CD14-positive monocyte (primary cell): ENCODE measurements at regions not wholly inside any gene's neighbourhood (a gene's known extent, or its start where the extent isn't known, plus 50 kb on each side); places are given as distances from the start of the nearest gene placed in this dataset.

Experiments used
- DNase-seq, 3 donors: peaks; one replicate each; pipeline ENCODE4 v3.0.0-alpha.2; 2011 to 2022
- H2AFZ ChIP-seq: 2 replicates; pipeline ENCODE4 v1.6.0; 2012; ENCODE audit warnings: mild to moderate bottlenecking, low read depth, low read length, inconsistent platforms; ENCODE audit not compliant: insufficient read depth, poor library complexity, severe bottlenecking
- H3K27ac ChIP-seq, 2 donors: 1 replicate in 1 of 2; 2 replicates in 1 of 2; pipeline ENCODE4 v1.5.1; 2012 to 2013; ENCODE audit warnings: low read length in 2 of 2, control low read depth in 1 of 2, inconsistent platforms in 1 of 2, low read depth in 1 of 2, mild to moderate bottlenecking in 1 of 2
- H3K27me3 ChIP-seq, 2 donors: one replicate each; pipeline versions ENCODE4 v1.6.0 to v1.6.1; 2011 to 2013; ENCODE audit warnings: low read length in 2 of 2; ENCODE audit not compliant: control insufficient read depth in 2 of 2, insufficient read depth in 2 of 2
- H3K36me3 ChIP-seq, 2 donors: replicated peaks in 1 of 2; 1 replicate in 1 of 2; 2 replicates in 1 of 2; pipeline versions ENCODE4 v1.5.1 to v1.6.1; 2012 to 2013; ENCODE audit warnings: low read length in 2 of 2, control low read depth in 1 of 2, inconsistent platforms in 1 of 2, mild to moderate bottlenecking in 1 of 2; ENCODE audit not compliant: insufficient read depth in 2 of 2, control insufficient read depth in 1 of 2
- H3K4me1 ChIP-seq, 2 donors: 1 replicate in 1 of 2; 2 replicates in 1 of 2; pipeline versions ENCODE4 v1.5.1 to v1.6.1; 2012 to 2013; ENCODE audit warnings: low read length in 2 of 2, control low read depth in 1 of 2, inconsistent platforms in 1 of 2, mild to moderate bottlenecking in 1 of 2, moderate library complexity in 1 of 2; ENCODE audit not compliant: insufficient read depth in 2 of 2, control insufficient read depth in 1 of 2
- H3K4me2 ChIP-seq: replicated peaks from 2 replicates; pipeline ENCODE3; 2012; ENCODE audit warnings: low read length, moderate library complexity, mild to moderate bottlenecking; ENCODE audit not compliant: poor library complexity, severe bottlenecking; ENCODE audit errors: extremely low read depth
- H3K4me3 ChIP-seq, 3 experiments: fragments of 200-600 bp in 1 of 3; sonication (generic) in 1 of 3; replicated peaks in 1 of 3; 1 replicate in 2 of 3; 2 replicates in 1 of 3; pipeline ENCODE4 v1.5.1; 2011 to 2013; ENCODE audit warnings: low read length in 3 of 3, mild to moderate bottlenecking in 3 of 3, control low read depth in 2 of 3, low read depth in 2 of 3, inconsistent platforms in 1 of 3, moderate library complexity in 1 of 3
- H3K79me2 ChIP-seq: 2 replicates; pipeline ENCODE4 v1.6.0; 2012; ENCODE audit warnings: mild to moderate bottlenecking, control low read depth, inconsistent platforms, low read length, moderate library complexity; ENCODE audit not compliant: insufficient read depth
- H3K9ac ChIP-seq: 2 replicates; pipeline ENCODE4 v1.6.0; 2017; ENCODE audit warnings: low read length, mild to moderate bottlenecking; ENCODE audit not compliant: insufficient read depth, poor library complexity, severe bottlenecking
- H3K9me3 ChIP-seq, 2 donors: replicated peaks in 1 of 2; 1 replicate in 1 of 2; 2 replicates in 1 of 2; pipeline versions ENCODE4 v1.5.1 to v1.6.1; 2012 to 2013; ENCODE audit warnings: low read length in 2 of 2, control low read depth in 1 of 2; ENCODE audit not compliant: control insufficient read depth in 1 of 2, insufficient read depth in 1 of 2
- H4K20me1 ChIP-seq: 2 replicates; pipeline ENCODE4 v1.6.0; 2012; ENCODE audit warnings: mild to moderate bottlenecking, low read length, control low read depth, moderate library complexity; ENCODE audit not compliant: insufficient read depth
- H3K27ac Mint-ChIP-seq, 7 donors: one replicate each; pipeline ENCODE4 v1.8.0; 2020; ENCODE audit warnings: mild to moderate bottlenecking in 7 of 7, mixed read lengths in 7 of 7, moderate library complexity in 6 of 7, inconsistent platforms in 2 of 7
- H3K27me3 Mint-ChIP-seq, 3 donors: one replicate each; pipeline ENCODE4 v1.8.0; 2021 to 2022; ENCODE audit warnings: low read depth in 3 of 3, mild to moderate bottlenecking in 3 of 3, mixed read lengths in 3 of 3, moderate library complexity in 3 of 3, inconsistent platforms in 1 of 3
- H3K36me3 Mint-ChIP-seq, 2 donors: one replicate each; pipeline ENCODE4 v1.8.0; 2020; ENCODE audit warnings: mixed read lengths in 2 of 2, inconsistent platforms in 1 of 2, mild to moderate bottlenecking in 1 of 2
- H3K4me1 Mint-ChIP-seq: one replicate; pipeline ENCODE4 v1.8.0; 2020; ENCODE audit warnings: mild to moderate bottlenecking, mixed read lengths
- H3K4me3 Mint-ChIP-seq, 2 donors: one replicate each; pipeline ENCODE4 v1.8.0; 2020; ENCODE audit warnings: mild to moderate bottlenecking in 2 of 2, mixed read lengths in 2 of 2, moderate library complexity in 1 of 2
- H3K9me3 Mint-ChIP-seq, 7 donors: one replicate each; pipeline ENCODE4 v1.8.0; 2020 to 2022; ENCODE audit warnings: mixed read lengths in 7 of 7, mild to moderate bottlenecking in 6 of 7, moderate library complexity in 6 of 7, inconsistent platforms in 2 of 7
- WGBS: methylation state at CpG from one replicate; pipeline ENCODE4 v1.1.5; 2013; ENCODE audit warnings: missing lambda C conversion rate; ENCODE audit not compliant: insufficient coverage; 5-methylcytosine and 5-hydroxymethylcytosine counted together
- intact Hi-C, 2 donors: fragments of 100-400 bp; cut with micrococcal nuclease; formaldehyde crosslinking; loops; one replicate each; pipeline versions ENCODE4 v1.15.0 to v1.15.1; 2023
- TF ChIP-seq, protein P1 (sequence below): fragments of 200-600 bp; IDR thresholded peaks from one replicate; pipeline ENCODE4 v1.8.0; 2022; ENCODE audit warnings: antibody characterized with exemption, mild to moderate bottlenecking

DNA sequence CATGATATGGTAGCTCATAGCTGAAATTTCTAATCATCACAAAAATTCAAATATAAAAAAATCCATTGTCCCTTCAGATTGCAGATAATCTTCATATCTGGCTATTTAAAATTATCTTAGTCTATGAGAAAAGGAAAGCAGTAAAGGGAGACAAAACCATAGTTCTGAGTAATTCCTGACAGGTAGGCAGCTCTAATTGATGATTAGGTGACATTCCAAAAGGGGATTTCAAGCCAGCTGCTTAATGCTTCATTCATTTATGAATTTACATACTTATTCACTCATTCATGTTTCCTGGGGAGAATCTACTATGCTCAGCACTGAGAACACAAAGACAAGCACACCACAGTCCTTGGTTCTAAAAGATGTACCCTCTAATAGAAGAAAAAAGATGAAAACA lies 437.1 kb downstream of the COL12A1 start:
- H3K4me1 ChIP-seq, result no peaks in the 10 kb centered on the region
- TF ChIP-seq, protein P1, sequence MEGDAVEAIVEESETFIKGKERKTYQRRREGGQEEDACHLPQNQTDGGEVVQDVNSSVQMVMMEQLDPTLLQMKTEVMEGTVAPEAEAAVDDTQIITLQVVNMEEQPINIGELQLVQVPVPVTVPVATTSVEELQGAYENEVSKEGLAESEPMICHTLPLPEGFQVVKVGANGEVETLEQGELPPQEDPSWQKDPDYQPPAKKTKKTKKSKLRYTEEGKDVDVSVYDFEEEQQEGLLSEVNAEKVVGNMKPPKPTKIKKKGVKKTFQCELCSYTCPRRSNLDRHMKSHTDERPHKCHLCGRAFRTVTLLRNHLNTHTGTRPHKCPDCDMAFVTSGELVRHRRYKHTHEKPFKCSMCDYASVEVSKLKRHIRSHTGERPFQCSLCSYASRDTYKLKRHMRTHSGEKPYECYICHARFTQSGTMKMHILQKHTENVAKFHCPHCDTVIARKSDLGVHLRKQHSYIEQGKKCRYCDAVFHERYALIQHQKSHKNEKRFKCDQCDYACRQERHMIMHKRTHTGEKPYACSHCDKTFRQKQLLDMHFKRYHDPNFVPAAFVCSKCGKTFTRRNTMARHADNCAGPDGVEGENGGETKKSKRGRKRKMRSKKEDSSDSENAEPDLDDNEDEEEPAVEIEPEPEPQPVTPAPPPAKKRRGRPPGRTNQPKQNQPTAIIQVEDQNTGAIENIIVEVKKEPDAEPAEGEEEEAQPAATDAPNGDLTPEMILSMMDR, result no peak
- no peak for DNase-seq
- H3K9me3 ChIP-seq, result no peaks in the 10 kb centered on the region
- H3K9ac ChIP-seq, result no peak overlapping the region
- Mint-ChIP-seq H3K4me1 (no peaks in the 10 kb centered on the region), H3K36me3 (no peaks in the 10 kb centered on the region), H3K27ac (no peak overlapping the region), H3K4me3 (no peak overlapping the region), H3K27me3 (peaks cover 0 to 1% (median 0%) of the 10 kb centered on the region in 3 donors), H3K9me3 (peaks cover 0 to 2% (median 0%) of the 10 kb centered on the region in 7 donors)
- no peak overlapping the region for H3K4me3 ChIP-seq
- intact Hi-C loops, result no loop called here
- H3K27ac ChIP-seq, result no peak overlapping the region
- no peaks in the 10 kb centered on the region for H4K20me1 ChIP-seq
- H3K4me2 ChIP-seq, result no peak overlapping the region
- no peaks in the 10 kb centered on the region for H3K27me3 ChIP-seq
- no peaks in the 10 kb centered on the region for H3K79me2 ChIP-seq
- no peak overlapping the region for H2AFZ ChIP-seq
- H3K36me3 ChIP-seq, result no peaks in the 10 kb centered on the region

DNA sequence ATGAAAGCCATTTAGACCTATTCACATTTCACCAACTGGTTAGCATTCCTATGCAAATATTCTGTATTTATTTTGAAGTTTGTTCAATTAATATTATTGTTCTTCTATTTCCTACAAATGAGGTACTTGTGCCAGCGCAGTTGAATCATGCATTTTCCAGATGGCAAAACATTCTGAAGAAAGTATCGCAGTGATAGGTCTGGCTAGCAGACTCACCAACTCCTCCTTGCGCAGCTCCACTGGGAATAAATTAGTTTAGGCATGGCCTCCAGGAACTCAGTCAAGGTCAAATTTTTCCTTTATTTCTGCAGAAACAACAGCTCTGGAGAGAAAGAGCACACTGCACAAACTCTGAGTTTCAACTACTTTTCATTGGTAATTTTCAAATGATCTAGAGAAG lies 437.7 kb downstream of the COL12A1 start:
- Histone ChIP-seq H3K4me2 (no peak overlapping the region), H3K79me2 (no peaks in the 10 kb centered on the region), H3K36me3 (no peaks in the 10 kb centered on the region), H3K27me3 (no peaks in the 10 kb centered on the region), H3K9ac (no peak overlapping the region), H4K20me1 (no peaks in the 10 kb centered on the region), H3K4me3 (no peak overlapping the region), H2AFZ (no peak overlapping the region), H3K4me1 (no peaks in the 10 kb centered on the region), H3K27ac (no peak overlapping the region), H3K9me3 (no peaks in the 10 kb centered on the region)
- DNase-seq, result no peak
- WGBS, result 100% methylated on average over 1 of the region's 3 CpGs
- TF ChIP-seq, protein P1, result no peak
- intact Hi-C loops, result no loop called here
- Mint-ChIP-seq H3K27ac (no peak overlapping the region), H3K4me3 (no peak overlapping the region), H3K9me3 (peaks cover 0 to 2% (median 0%) of the 10 kb centered on the region in 7 donors), H3K27me3 (peaks cover 0 to 1% (median 0%) of the 10 kb centered on the region in 3 donors), H3K4me1 (no peaks in the 10 kb centered on the region), H3K36me3 (no peaks in the 10 kb centered on the region)
